ENCODE measurements at regions not wholly inside any gene's neighbourhood (a gene's known extent, or its start where the extent isn't known, plus 50 kb on each side); places are given as distances from the start of the nearest gene placed in this dataset.

DNA sequence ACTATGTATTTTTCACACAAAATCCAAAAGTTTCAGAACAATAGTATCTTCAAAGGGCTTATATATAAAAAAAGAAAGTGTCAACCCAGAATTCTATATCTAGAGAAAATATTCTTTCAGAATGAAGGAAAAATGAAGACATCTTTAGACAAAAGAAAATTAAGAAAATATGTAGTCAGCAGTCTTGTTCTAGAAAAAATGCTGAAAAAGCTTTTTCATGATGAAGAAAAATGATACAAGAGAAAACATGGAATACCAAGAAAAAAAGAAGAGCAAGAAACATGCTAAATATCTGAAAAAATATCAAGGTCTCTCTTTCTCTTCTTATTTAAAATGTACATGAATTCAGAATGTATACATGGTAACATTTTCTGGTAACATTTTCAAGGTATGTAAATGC is 816.8 kb upstream of the FAT3 start:
- ChIA-PET CTCF (no interaction called here), POLR2A (no interaction called here)
- Mint-ChIP-seq H3K9me3 (peaks cover 3% of the 10 kb centered on the region; the same call in 1 of the 2 replicates), H3K27me3 (ENCODE audit: low read depth) (no peaks in the 10 kb centered on the region), H3K4me3 (no peak overlapping the region), H3K27ac (no peak overlapping the region), H3K36me3 (no peaks in the 10 kb centered on the region), H3K4me1 (0 out of 2 replicates have a peak, but pooled peaks cover 5% of the 10 kb centered on the region)
- TF ChIP-seq, protein P1, sequence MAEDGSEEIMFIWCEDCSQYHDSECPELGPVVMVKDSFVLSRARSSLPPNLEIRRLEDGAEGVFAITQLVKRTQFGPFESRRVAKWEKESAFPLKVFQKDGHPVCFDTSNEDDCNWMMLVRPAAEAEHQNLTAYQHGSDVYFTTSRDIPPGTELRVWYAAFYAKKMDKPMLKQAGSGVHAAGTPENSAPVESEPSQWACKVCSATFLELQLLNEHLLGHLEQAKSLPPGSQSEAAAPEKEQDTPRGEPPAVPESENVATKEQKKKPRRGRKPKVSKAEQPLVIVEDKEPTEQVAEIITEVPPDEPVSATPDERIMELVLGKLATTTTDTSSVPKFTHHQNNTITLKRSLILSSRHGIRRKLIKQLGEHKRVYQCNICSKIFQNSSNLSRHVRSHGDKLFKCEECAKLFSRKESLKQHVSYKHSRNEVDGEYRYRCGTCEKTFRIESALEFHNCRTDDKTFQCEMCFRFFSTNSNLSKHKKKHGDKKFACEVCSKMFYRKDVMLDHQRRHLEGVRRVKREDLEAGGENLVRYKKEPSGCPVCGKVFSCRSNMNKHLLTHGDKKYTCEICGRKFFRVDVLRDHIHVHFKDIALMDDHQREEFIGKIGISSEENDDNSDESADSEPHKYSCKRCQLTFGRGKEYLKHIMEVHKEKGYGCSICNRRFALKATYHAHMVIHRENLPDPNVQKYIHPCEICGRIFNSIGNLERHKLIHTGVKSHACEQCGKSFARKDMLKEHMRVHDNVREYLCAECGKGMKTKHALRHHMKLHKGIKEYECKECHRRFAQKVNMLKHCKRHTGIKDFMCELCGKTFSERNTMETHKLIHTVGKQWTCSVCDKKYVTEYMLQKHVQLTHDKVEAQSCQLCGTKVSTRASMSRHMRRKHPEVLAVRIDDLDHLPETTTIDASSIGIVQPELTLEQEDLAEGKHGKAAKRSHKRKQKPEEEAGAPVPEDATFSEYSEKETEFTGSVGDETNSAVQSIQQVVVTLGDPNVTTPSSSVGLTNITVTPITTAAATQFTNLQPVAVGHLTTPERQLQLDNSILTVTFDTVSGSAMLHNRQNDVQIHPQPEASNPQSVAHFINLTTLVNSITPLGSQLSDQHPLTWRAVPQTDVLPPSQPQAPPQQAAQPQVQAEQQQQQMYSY (CRISPR knock-in tag; IDR thresholded peaks at IDR 0.05), result no peak
- TF ChIP-seq CREM (CRISPR knock-in tag; IDR thresholded peaks at IDR 0.05), result no peak
- no peak for TF ChIP-seq CBFB (CRISPR knock-in tag; IDR thresholded peaks at IDR 0.05; ENCODE audit: low read depth)
- no peak for TF ChIP-seq PRRX2 (CRISPR knock-in tag; IDR thresholded peaks at IDR 0.05)
- TF ChIP-seq, protein P2, sequence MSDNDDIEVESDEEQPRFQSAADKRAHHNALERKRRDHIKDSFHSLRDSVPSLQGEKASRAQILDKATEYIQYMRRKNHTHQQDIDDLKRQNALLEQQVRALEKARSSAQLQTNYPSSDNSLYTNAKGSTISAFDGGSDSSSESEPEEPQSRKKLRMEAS (CRISPR knock-in tag; IDR thresholded peaks at IDR 0.05), result no peak
- no peak for TF ChIP-seq NR3C1 (CRISPR knock-in tag; conservative IDR thresholded peaks at IDR 0.05; ENCODE audit: low read depth)
- no peak for TF ChIP-seq JUN (CRISPR knock-in tag; IDR thresholded peaks at IDR 0.05)
- no peak for TF ChIP-seq ZNF121 (CRISPR knock-in tag; IDR thresholded peaks at IDR 0.05)
- TF ChIP-seq, protein P3, sequence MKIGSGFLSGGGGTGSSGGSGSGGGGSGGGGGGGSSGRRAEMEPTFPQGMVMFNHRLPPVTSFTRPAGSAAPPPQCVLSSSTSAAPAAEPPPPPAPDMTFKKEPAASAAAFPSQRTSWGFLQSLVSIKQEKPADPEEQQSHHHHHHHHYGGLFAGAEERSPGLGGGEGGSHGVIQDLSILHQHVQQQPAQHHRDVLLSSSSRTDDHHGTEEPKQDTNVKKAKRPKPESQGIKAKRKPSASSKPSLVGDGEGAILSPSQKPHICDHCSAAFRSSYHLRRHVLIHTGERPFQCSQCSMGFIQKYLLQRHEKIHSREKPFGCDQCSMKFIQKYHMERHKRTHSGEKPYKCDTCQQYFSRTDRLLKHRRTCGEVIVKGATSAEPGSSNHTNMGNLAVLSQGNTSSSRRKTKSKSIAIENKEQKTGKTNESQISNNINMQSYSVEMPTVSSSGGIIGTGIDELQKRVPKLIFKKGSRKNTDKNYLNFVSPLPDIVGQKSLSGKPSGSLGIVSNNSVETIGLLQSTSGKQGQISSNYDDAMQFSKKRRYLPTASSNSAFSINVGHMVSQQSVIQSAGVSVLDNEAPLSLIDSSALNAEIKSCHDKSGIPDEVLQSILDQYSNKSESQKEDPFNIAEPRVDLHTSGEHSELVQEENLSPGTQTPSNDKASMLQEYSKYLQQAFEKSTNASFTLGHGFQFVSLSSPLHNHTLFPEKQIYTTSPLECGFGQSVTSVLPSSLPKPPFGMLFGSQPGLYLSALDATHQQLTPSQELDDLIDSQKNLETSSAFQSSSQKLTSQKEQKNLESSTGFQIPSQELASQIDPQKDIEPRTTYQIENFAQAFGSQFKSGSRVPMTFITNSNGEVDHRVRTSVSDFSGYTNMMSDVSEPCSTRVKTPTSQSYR (CRISPR knock-in tag; IDR thresholded peaks at IDR 0.05), result no peak
- TF ChIP-seq NR2C2 (CRISPR knock-in tag; IDR thresholded peaks at IDR 0.05), result no peak
- TF ChIP-seq, protein P4, sequence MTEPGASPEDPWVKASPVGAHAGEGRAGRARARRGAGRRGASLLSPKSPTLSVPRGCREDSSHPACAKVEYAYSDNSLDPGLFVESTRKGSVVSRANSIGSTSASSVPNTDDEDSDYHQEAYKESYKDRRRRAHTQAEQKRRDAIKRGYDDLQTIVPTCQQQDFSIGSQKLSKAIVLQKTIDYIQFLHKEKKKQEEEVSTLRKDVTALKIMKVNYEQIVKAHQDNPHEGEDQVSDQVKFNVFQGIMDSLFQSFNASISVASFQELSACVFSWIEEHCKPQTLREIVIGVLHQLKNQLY (CRISPR knock-in tag; IDR thresholded peaks at IDR 0.05), result no peak
- TF ChIP-seq, protein P5, sequence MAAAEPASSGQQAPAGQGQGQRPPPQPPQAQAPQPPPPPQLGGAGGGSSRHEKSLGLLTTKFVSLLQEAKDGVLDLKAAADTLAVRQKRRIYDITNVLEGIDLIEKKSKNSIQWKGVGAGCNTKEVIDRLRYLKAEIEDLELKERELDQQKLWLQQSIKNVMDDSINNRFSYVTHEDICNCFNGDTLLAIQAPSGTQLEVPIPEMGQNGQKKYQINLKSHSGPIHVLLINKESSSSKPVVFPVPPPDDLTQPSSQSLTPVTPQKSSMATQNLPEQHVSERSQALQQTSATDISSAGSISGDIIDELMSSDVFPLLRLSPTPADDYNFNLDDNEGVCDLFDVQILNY (CRISPR knock-in tag; IDR thresholded peaks at IDR 0.05), result no peak
- no peak for TF ChIP-seq FOXK1 (CRISPR knock-in tag; IDR thresholded peaks at IDR 0.05)
- TF ChIP-seq, protein P6, sequence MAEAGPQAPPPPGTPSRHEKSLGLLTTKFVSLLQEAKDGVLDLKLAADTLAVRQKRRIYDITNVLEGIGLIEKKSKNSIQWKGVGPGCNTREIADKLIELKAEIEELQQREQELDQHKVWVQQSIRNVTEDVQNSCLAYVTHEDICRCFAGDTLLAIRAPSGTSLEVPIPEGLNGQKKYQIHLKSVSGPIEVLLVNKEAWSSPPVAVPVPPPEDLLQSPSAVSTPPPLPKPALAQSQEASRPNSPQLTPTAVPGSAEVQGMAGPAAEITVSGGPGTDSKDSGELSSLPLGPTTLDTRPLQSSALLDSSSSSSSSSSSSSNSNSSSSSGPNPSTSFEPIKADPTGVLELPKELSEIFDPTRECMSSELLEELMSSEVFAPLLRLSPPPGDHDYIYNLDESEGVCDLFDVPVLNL (CRISPR knock-in tag; IDR thresholded peaks at IDR 0.05; ENCODE audit: borderline replicate concordance, low read depth), result no peak
- TF ChIP-seq, protein P7, sequence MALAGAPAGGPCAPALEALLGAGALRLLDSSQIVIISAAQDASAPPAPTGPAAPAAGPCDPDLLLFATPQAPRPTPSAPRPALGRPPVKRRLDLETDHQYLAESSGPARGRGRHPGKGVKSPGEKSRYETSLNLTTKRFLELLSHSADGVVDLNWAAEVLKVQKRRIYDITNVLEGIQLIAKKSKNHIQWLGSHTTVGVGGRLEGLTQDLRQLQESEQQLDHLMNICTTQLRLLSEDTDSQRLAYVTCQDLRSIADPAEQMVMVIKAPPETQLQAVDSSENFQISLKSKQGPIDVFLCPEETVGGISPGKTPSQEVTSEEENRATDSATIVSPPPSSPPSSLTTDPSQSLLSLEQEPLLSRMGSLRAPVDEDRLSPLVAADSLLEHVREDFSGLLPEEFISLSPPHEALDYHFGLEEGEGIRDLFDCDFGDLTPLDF (CRISPR knock-in tag; IDR thresholded peaks at IDR 0.05), result no peak
- TF ChIP-seq, protein P8, sequence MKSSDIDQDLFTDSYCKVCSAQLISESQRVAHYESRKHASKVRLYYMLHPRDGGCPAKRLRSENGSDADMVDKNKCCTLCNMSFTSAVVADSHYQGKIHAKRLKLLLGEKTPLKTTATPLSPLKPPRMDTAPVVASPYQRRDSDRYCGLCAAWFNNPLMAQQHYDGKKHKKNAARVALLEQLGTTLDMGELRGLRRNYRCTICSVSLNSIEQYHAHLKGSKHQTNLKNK (CRISPR knock-in tag; IDR thresholded peaks at IDR 0.05), result no peak
- no peak for TF ChIP-seq TEAD1 (CRISPR knock-in tag; IDR thresholded peaks at IDR 0.05)
- no peak for TF ChIP-seq SOX15 (CRISPR knock-in tag; IDR thresholded peaks at IDR 0.05)
- no peak for TF ChIP-seq RELA (CRISPR knock-in tag; IDR thresholded peaks at IDR 0.05; ENCODE audit: borderline replicate concordance)
- TF ChIP-seq, protein P9, sequence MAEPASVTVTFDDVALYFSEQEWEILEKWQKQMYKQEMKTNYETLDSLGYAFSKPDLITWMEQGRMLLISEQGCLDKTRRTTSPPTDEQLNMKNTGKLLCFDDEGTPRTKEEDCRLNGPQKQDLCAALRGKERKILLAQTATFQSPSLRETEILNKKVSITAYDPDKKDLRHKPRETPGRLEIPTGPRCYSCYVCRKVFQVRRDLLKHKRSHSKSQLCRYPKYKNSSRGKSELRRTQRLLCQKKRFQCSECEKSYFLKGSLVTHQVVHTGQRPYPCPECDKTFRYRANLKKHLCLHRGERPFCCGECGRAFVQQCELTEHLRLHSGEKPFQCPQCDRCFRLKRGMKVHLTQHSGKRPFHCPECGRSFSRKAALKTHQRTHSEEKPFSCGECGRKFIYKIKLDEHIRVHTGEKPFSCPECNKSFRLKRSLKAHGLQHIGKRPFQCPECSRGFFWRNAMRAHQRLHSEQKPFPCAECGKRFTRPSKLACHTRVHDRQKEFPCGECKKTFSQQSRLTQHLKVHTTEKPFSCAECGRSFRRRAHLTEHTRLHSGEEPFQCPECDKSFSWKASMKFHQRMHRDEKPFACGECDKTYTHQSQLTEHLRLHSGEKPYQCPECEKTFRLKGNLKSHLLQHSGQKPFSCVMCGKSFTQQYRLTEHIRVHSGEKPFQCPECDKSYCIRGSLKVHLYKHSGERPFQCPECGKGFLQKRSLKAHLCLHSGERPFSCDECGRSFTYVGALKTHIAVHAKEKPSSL (CRISPR knock-in tag; conservative IDR thresholded peaks at IDR 0.05), result no peak
- DNase-seq (ENCODE audit: low spot score) (no peak), ATAC-seq (no peak)
